ENCODE measurements at regions not wholly inside any gene's neighbourhood (a gene's known extent, or its start where the extent isn't known, plus 50 kb on each side); places are given as distances from the start of the nearest gene placed in this dataset.
"Not testable (repeated sequence)": the region's sequence is repeated elsewhere in the genome, so short reads cannot be mapped to it uniquely, and the experiment has no call there.

GRCh38 chr21:32957545-32957944 lies 68.2 kb upstream of the OLIG2 start:
- no peak for DNase-seq (ENCODE audit: low read depth)
- TF ChIP-seq, protein P1, sequence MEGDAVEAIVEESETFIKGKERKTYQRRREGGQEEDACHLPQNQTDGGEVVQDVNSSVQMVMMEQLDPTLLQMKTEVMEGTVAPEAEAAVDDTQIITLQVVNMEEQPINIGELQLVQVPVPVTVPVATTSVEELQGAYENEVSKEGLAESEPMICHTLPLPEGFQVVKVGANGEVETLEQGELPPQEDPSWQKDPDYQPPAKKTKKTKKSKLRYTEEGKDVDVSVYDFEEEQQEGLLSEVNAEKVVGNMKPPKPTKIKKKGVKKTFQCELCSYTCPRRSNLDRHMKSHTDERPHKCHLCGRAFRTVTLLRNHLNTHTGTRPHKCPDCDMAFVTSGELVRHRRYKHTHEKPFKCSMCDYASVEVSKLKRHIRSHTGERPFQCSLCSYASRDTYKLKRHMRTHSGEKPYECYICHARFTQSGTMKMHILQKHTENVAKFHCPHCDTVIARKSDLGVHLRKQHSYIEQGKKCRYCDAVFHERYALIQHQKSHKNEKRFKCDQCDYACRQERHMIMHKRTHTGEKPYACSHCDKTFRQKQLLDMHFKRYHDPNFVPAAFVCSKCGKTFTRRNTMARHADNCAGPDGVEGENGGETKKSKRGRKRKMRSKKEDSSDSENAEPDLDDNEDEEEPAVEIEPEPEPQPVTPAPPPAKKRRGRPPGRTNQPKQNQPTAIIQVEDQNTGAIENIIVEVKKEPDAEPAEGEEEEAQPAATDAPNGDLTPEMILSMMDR (IDR thresholded peaks at IDR 0.05; ENCODE audit: insufficient read depth, low read length), result no peak
- no peak overlapping the region for H3K4me3 ChIP-seq (ENCODE audit: low read depth, low read length)

DNA sequence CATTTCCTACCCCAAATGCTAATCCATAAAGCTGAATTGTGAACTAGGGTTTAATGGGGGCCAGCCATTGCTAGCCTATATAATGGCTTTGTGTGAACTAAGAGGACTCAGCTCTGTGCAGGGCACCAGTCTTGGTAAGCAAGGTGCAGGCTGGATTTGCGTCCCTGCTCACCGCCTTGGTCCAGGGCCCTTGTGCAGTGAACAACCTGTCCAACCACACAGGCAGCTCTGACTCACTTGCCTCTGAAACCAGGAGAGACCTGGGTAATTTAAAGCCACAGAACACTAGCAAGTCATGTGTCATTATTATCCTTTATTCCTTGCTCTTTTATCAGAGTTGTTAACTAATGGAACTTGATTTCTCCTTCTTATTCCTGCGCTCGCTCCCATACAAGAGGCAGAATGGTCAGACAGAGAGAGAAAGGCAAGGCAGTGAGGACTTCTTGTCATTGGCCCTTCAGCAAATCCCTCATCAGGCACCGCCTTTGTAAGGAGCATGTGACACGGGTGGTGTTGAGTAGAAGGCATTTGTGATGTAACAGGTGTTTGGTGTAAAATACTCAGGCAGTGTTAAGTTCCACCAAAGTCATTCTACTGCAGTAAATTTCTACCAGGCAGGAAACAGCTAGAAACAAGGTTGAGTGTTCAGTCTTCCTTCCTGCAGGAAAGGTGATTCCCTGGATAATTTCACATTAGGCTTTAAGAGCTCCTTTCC lies 67.3 kb upstream of the OLIG2 start:
- TF ChIP-seq, protein P1 (IDR thresholded peaks at IDR 0.05; ENCODE audit: insufficient read depth, low read length), result no peak
- DNase-seq (ENCODE audit: low read depth), result no peak
- H3K4me3 ChIP-seq (ENCODE audit: low read depth, low read length), result no peak overlapping the region

GRCh38 chr21:32962268-32962667 lies 63.5 kb upstream of the OLIG2 start:
- DNase-seq (ENCODE audit: low read depth), result no peak
- TF ChIP-seq, protein P1 (IDR thresholded peaks at IDR 0.05; ENCODE audit: insufficient read depth, low read length), result no peak
- no peak overlapping the region for H3K4me3 ChIP-seq (ENCODE audit: low read depth, low read length)

- H3K4me3 ChIP-seq (ENCODE audit: low read depth, low read length), result no peak overlapping the region
- no peak for DNase-seq (ENCODE audit: low read depth)
- TF ChIP-seq, protein P1 (IDR thresholded peaks at IDR 0.05; ENCODE audit: insufficient read depth, low read length), result no peak
Observed at GRCh38 chr21:32965129-32965680, 60.5 kb upstream of the OLIG2 start.

DNA sequence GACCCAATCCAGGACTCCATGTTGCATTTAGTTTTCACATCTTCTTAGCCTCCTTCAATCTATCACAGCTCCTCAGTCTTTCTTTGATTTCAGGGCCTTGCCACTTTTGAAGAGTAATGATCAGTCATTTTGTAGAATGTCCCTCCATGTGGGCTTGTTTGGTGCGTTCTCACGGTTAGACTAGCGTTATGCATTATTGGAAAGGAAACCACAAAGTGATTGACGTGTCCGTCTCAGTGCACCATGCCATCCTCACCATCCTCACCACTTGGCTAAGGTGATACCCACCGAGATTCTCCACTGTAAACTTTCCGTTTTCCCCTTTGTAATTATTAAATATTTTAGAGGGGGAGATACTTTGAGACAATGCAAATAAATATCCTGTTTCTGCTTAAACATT lies 59.6 kb upstream of the OLIG2 start:
- TF ChIP-seq, protein P1 (IDR thresholded peaks at IDR 0.05; ENCODE audit: insufficient read depth, low read length), result no peak
- no peak for DNase-seq (ENCODE audit: low read depth)
- H3K4me3 ChIP-seq (ENCODE audit: low read depth, low read length), result no peak overlapping the region

DNA sequence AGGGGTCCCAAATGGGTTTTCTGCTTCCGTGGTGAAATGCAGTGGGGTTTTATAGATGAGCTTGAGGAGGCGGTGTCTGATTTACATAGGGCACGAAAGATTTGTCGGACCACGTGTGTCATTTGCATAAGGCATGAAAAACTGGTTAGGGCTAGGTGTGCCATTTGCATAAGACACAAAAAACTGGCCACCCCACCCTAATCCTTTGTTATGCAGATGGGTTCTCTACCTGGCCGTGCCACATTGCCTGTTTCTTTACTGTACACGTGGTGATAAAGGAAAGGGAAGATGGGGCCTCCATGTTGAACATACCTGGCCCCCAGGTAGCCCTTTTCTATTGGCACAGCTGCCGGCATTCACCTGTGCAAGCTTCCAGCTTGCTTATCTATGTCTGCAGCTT lies 57.6 kb upstream of the OLIG2 start:
- not testable (repeated sequence) for DNase-seq (ENCODE audit: low read depth); H3K4me3 ChIP-seq (ENCODE audit: low read depth, low read length)

- TF ChIP-seq, protein P1 (IDR thresholded peaks at IDR 0.05; ENCODE audit: insufficient read depth, low read length), result no peak
- H3K4me3 ChIP-seq (ENCODE audit: low read depth, low read length), result no peak overlapping the region
- no peak for DNase-seq (ENCODE audit: low read depth)
Observed at GRCh38 chr21:32974653-32975052, 51.1 kb upstream of the OLIG2 start.

Measured in fibroblast of the aortic adventitia (primary cell).